HCT116 (cell line): ENCODE measurements at regions not wholly inside any gene's neighbourhood (a gene's known extent, or its start where the extent isn't known, plus 50 kb on each side); places are given as distances from the start of the nearest gene placed in this dataset.

Source experiments
- ATAC-seq: fragments of 200-7000 bp; cut with Tn5 transposase; 2 replicates; pipeline ENCODE4 v1.9.1; 2020; ENCODE audit warnings: mild to moderate bottlenecking, moderate library complexity
- BruUV-seq: library from RNA; stranded (reverse); fragments of 400-500 nt; replicated peaks from 2 replicates; lab custom pipeline; 2021; lab: Mats Ljungman, UMichigan
- CTCF ChIA-PET: fragments of 300-600 bp; sonication (Branson Sonifier 250); formaldehyde crosslinking; loops from one replicate; lab custom pipeline; 2021; ENCODE audit warnings: antibody characterized with exemption; lab: Charles Lee
- POLR2A ChIA-PET: fragments of 300-600, 350-600 bp; sonication (Branson Sonifier 250); formaldehyde crosslinking; loops from one replicate; lab custom pipeline; 2021; ENCODE audit warnings: antibody characterized with exemption; lab: Charles Lee
- RAD21 ChIA-PET, 2 experiments: fragments of 300-600 bp; sonication (Branson Sonifier 250); formaldehyde crosslinking; loops; one replicate each; lab custom pipeline; 2023; ENCODE audit warnings: low total read pairs in 2 of 2; ENCODE audit not compliant: uncharacterized antibody in 2 of 2, unreplicated experiment in 2 of 2, low non-redundant PET in 1 of 2; lab: Charles Lee
- DNase-seq: peaks from one replicate; pipeline ENCODE4 v3.0.0-alpha.2; 2010; ENCODE audit warnings: low read depth, low spot score
- H2AFZ ChIP-seq: fragments of 200-600 bp; shearing (Covaris generic), sonication (generic); 2 replicates; pipeline ENCODE4 v1.6.1; 2017; ENCODE audit warnings: low read depth, mixed run types, mixed read lengths, antibody characterized with exemption, low read length; ENCODE audit not compliant: poor library complexity, severe bottlenecking
- H3K27ac ChIP-seq: 2 replicates; pipeline ENCODE4 v1.5.1; 2012; ENCODE audit warnings: low read depth, low read length
- H3K27me3 ChIP-seq: fragments of 200-600 bp; sonication (generic); 2 replicates; pipeline ENCODE4 v1.6.1; 2016; ENCODE audit warnings: mixed run types, low read length, mixed read lengths; ENCODE audit not compliant: insufficient read depth
- H3K36me3 ChIP-seq, 2 experiments: fragments of 200-500 bp in 1 of 2; fragments of 200-600 bp in 1 of 2; sonication (Bioruptor generic) in 1 of 2; sonication (generic) in 1 of 2; 2 replicates each; pipeline versions ENCODE4 v1.5.1 to v1.6.1; 2014 to 2016; ENCODE audit warnings: low read length in 2 of 2, inconsistent platforms in 1 of 2, mixed read lengths in 1 of 2, mixed run types in 1 of 2; ENCODE audit not compliant: insufficient read depth in 2 of 2, control insufficient read depth in 1 of 2
- H3K4me1 ChIP-seq, 2 experiments: fragments of 200-600 bp in 1 of 2; sonication (generic) in 1 of 2; 2 replicates each; pipeline versions ENCODE4 v1.5.1 to v1.6.1; 2012 to 2017; ENCODE audit warnings: low read length in 2 of 2, inconsistent platforms in 1 of 2, mild to moderate bottlenecking in 1 of 2, mixed read lengths in 1 of 2, mixed run types in 1 of 2, moderate library complexity in 1 of 2; ENCODE audit not compliant: insufficient read depth in 2 of 2, control insufficient read depth in 1 of 2
- H3K4me2 ChIP-seq: fragments of 200-600 bp; sonication (generic); 2 replicates; pipeline ENCODE4 v1.6.1; 2017; ENCODE audit warnings: mixed run types, low read length, mixed read lengths
- H3K4me3 ChIP-seq, 2 experiments: fragments of 200-600 bp in 1 of 2; sonication (generic) in 1 of 2; replicated peaks in 1 of 2; 2 replicates each; pipeline ENCODE4 v1.5.1; 2011 to 2016; ENCODE audit warnings: low read length in 2 of 2, control low read depth in 1 of 2, low read depth in 1 of 2, mild to moderate bottlenecking in 1 of 2, mixed read lengths in 1 of 2, mixed run types in 1 of 2
- H3K79me2 ChIP-seq: fragments of 200-600 bp; sonication (generic); 2 replicates; pipeline ENCODE4 v1.6.1; 2017; ENCODE audit warnings: mild to moderate bottlenecking, mixed run types, low read length, moderate library complexity, mixed read lengths; ENCODE audit not compliant: insufficient read depth
- H3K9ac ChIP-seq: fragments of 200-600 bp; sonication (generic); 2 replicates; pipeline ENCODE4 v1.6.1; 2016; ENCODE audit warnings: low read length, mixed read lengths
- H3K9me2 ChIP-seq: fragments of 200-600 bp; sonication (generic), shearing (Covaris generic); 2 replicates; pipeline ENCODE4 v1.6.1; 2017; ENCODE audit warnings: mixed run types, mild to moderate bottlenecking, moderate library complexity; ENCODE audit not compliant: insufficient read depth
- H3K9me3 ChIP-seq, 2 experiments: fragments of 200-500 bp in 1 of 2; fragments of 200-600 bp in 1 of 2; sonication (Bioruptor generic) in 1 of 2; sonication (generic) in 1 of 2; 2 replicates each; pipeline ENCODE4 v1.6.1; 2014 to 2017; ENCODE audit warnings: low read length in 2 of 2, mixed read lengths in 2 of 2, inconsistent platforms in 1 of 2, low read depth in 1 of 2, mild to moderate bottlenecking in 1 of 2, mixed run types in 1 of 2, moderate library complexity in 1 of 2; ENCODE audit not compliant: control insufficient read depth in 1 of 2, insufficient read depth in 1 of 2
- H4K20me1 ChIP-seq: fragments of 200-600 bp; sonication (generic), shearing (Covaris generic); 2 replicates; pipeline ENCODE4 v1.6.1; 2017; ENCODE audit warnings: mixed run types, mild to moderate bottlenecking, moderate library complexity; ENCODE audit not compliant: insufficient read depth
- CEBPB ChIP-seq: IDR thresholded peaks from 2 replicates; pipeline ENCODE4 v1.6.1; 2012; ENCODE audit warnings: low read depth
- EGR1 ChIP-seq: IDR thresholded peaks from 2 replicates; pipeline ENCODE4 v1.6.1; 2012; ENCODE audit warnings: low read depth
- ELF1 ChIP-seq: IDR thresholded peaks from 2 replicates; pipeline ENCODE4 v1.6.1; 2012; ENCODE audit warnings: low read depth, borderline replicate concordance
- EZH2 ChIP-seq: fragments of 200-600 bp; sonication (generic); IDR thresholded peaks from 2 replicates; pipeline ENCODE4 v1.6.1; 2017; ENCODE audit warnings: antibody characterized with exemption, mixed run types
- EZH2phosphoT487 ChIP-seq: fragments of 200-600 bp; IDR thresholded peaks from 2 replicates; pipeline ENCODE4 v1.6.1; 2018; ENCODE audit warnings: antibody characterized with exemption, borderline replicate concordance
- POLR2A ChIP-seq: IDR thresholded peaks from 2 replicates; pipeline ENCODE4 v1.7.0; 2011; ENCODE audit warnings: borderline replicate concordance; ENCODE audit not compliant: insufficient read depth, insufficient read length; ENCODE audit errors: extremely low read depth
- POLR2AphosphoS5 ChIP-seq: IDR thresholded peaks from 2 replicates; pipeline ENCODE4 v1.6.1; 2011; ENCODE audit warnings: mild to moderate bottlenecking, low read depth, low read length, moderate library complexity
- RAD21 ChIP-seq: IDR thresholded peaks from 2 replicates; pipeline ENCODE4 v1.6.1; 2012; ENCODE audit warnings: low read depth, mild to moderate bottlenecking
- SP1 ChIP-seq: IDR thresholded peaks from 2 replicates; pipeline ENCODE4 v1.6.1; 2012; ENCODE audit warnings: low read depth
- SRF ChIP-seq: IDR thresholded peaks from 2 replicates; pipeline ENCODE4 v1.6.1; 2012; ENCODE audit warnings: low read depth
- ZNF274 ChIP-seq: fragments of 200-500 bp; sonication (Bioruptor generic); IDR thresholded peaks from 2 replicates; pipeline ENCODE4 v1.6.1; 2014; ENCODE audit warnings: mild to moderate bottlenecking, low read depth, low read length, inconsistent platforms
- intact Hi-C: fragments of 100-400 bp; cut with micrococcal nuclease; formaldehyde crosslinking; loops from 2 replicates; pipeline ENCODE4 v1.10.0; 2022
- TF ChIP-seq, protein P1 (sequence below): IDR thresholded peaks from 2 replicates; pipeline ENCODE4 v1.6.1; 2012
- TF ChIP-seq, protein P2 (sequence below): IDR thresholded peaks from 2 replicates; pipeline ENCODE4 v1.6.1; 2012; ENCODE audit warnings: low read depth
- TF ChIP-seq, protein P3 (sequence below): IDR thresholded peaks from 2 replicates; pipeline ENCODE4 v1.6.1; 2011; ENCODE audit warnings: mild to moderate bottlenecking, low read length, moderate library complexity; ENCODE audit not compliant: insufficient replicate concordance; ENCODE audit errors: extremely low read depth
- TF ChIP-seq, protein P4 (sequence below): IDR thresholded peaks from 2 replicates; pipeline ENCODE4 v1.6.1; 2012

DNA sequence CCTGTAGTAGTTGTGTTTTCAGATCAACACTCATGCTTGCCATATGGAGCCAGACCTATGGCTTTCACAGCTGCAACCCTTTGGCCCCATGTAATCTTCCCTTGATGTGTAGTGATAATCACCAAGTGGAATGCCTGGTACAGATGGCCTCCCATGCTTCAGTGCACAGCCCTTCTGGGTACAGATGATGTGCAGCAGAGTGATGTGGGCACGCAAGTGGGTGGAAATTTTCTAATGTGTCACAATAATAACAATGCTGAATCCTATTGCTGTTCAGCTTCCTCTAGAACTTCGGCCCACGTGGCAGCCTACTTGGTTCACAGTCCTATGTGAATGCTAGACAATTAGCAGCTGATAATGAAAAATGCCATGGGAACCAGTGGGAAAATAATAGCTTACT is 188.1 kb downstream of the SNAPC1 start:
- peaks cover 43% of the 10 kb centered on the region for H3K27me3 ChIP-seq
- H2AFZ ChIP-seq: no peak overlapping the region
- BruUV-seq: no TSS peak
- H3K9ac ChIP-seq: no peak overlapping the region
- H3K9me2 ChIP-seq: no peaks in the 10 kb centered on the region
- no peak overlapping the region for H3K4me2 ChIP-seq
- no peaks in the 10 kb centered on the region for H4K20me1 ChIP-seq
- ChIA-PET RAD21 (no interaction called here), POLR2A (no interaction called here), CTCF (no interaction called here)
- no peaks in the 10 kb centered on the region for H3K9me3 ChIP-seq
- ATAC-seq (no peak), DNase-seq (no peak)
- H3K36me3 ChIP-seq: no peaks in the 10 kb centered on the region
- no peak overlapping the region for H3K27ac ChIP-seq
- H3K79me2 ChIP-seq: no peaks in the 10 kb centered on the region
- TF ChIP-seq EGR1: no peak
- no peak for TF ChIP-seq RAD21
- TF ChIP-seq, protein P1, sequence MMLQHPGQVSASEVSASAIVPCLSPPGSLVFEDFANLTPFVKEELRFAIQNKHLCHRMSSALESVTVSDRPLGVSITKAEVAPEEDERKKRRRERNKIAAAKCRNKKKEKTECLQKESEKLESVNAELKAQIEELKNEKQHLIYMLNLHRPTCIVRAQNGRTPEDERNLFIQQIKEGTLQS: no peak
- TF ChIP-seq EZH2phosphoT487: no peak
- no peak for TF ChIP-seq POLR2A
- TF ChIP-seq ZNF274: no peak
- no peak for TF ChIP-seq EZH2
- no peak for TF ChIP-seq SP1
- TF ChIP-seq SRF: no peak
- no peaks in the 10 kb centered on the region for H3K4me1 ChIP-seq
- no peak overlapping the region for H3K4me3 ChIP-seq
- intact Hi-C loops: no loop called here

DNA sequence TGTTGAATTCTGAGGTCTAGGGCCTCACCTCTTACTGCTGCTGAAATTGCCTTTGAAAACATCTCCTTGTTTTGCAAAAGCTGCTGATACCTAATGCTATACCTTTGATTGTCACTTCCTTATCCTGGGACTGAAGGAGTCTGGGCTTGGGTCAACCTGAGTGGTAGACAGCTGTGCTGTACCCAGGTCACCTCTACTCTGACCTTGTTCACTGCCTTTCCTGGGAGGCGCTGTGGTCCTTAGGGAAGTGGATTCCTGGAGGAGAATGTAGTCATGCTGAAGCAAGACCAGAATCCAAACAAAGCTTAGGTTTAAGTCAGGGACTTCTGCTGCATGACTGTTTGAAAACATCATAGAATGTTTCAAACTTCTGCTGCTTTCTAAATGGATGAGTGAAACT is 191.4 kb downstream of the SNAPC1 start:
- CTCF ChIA-PET: no interaction called here
- no peaks in the 10 kb centered on the region for H3K79me2 ChIP-seq
- intact Hi-C loops: no loop called here
- no peaks in the 10 kb centered on the region for H3K9me2 ChIP-seq
- DNase-seq: no peak
- H3K36me3 ChIP-seq: no peaks in the 10 kb centered on the region
- peaks cover 0 to 11% of the 10 kb centered on the region in 2 experiments; a peak in 1 of 4 replicates for H3K9me3 ChIP-seq
- peaks cover 36% of the 10 kb centered on the region for H3K27me3 ChIP-seq
- no peak for ATAC-seq
- H3K9ac ChIP-seq: no peak overlapping the region
- RAD21 ChIA-PET: no interaction called here
- no TSS peak for BruUV-seq
- H3K4me3 ChIP-seq: no peak overlapping the region
- no peak overlapping the region for H3K4me2 ChIP-seq
- no peaks in the 10 kb centered on the region for H3K4me1 ChIP-seq
- H2AFZ ChIP-seq: no peak overlapping the region
- POLR2A ChIA-PET: no interaction called here
- H4K20me1 ChIP-seq: no peaks in the 10 kb centered on the region
- no peak overlapping the region for H3K27ac ChIP-seq
- TF ChIP-seq, protein P2, sequence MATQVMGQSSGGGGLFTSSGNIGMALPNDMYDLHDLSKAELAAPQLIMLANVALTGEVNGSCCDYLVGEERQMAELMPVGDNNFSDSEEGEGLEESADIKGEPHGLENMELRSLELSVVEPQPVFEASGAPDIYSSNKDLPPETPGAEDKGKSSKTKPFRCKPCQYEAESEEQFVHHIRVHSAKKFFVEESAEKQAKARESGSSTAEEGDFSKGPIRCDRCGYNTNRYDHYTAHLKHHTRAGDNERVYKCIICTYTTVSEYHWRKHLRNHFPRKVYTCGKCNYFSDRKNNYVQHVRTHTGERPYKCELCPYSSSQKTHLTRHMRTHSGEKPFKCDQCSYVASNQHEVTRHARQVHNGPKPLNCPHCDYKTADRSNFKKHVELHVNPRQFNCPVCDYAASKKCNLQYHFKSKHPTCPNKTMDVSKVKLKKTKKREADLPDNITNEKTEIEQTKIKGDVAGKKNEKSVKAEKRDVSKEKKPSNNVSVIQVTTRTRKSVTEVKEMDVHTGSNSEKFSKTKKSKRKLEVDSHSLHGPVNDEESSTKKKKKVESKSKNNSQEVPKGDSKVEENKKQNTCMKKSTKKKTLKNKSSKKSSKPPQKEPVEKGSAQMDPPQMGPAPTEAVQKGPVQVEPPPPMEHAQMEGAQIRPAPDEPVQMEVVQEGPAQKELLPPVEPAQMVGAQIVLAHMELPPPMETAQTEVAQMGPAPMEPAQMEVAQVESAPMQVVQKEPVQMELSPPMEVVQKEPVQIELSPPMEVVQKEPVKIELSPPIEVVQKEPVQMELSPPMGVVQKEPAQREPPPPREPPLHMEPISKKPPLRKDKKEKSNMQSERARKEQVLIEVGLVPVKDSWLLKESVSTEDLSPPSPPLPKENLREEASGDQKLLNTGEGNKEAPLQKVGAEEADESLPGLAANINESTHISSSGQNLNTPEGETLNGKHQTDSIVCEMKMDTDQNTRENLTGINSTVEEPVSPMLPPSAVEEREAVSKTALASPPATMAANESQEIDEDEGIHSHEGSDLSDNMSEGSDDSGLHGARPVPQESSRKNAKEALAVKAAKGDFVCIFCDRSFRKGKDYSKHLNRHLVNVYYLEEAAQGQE: no peak
- TF ChIP-seq, protein P1: no peak
- TF ChIP-seq POLR2A: no peak
- no peak for TF ChIP-seq ELF1
- no peak for TF ChIP-seq CEBPB
- TF ChIP-seq, protein P3, sequence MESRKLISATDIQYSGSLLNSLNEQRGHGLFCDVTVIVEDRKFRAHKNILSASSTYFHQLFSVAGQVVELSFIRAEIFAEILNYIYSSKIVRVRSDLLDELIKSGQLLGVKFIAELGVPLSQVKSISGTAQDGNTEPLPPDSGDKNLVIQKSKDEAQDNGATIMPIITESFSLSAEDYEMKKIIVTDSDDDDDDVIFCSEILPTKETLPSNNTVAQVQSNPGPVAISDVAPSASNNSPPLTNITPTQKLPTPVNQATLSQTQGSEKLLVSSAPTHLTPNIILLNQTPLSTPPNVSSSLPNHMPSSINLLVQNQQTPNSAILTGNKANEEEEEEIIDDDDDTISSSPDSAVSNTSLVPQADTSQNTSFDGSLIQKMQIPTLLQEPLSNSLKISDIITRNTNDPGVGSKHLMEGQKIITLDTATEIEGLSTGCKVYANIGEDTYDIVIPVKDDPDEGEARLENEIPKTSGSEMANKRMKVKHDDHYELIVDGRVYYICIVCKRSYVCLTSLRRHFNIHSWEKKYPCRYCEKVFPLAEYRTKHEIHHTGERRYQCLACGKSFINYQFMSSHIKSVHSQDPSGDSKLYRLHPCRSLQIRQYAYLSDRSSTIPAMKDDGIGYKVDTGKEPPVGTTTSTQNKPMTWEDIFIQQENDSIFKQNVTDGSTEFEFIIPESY: no peak
- TF ChIP-seq EZH2phosphoT487: no peak
- TF ChIP-seq SRF: no peak
- TF ChIP-seq, protein P4, sequence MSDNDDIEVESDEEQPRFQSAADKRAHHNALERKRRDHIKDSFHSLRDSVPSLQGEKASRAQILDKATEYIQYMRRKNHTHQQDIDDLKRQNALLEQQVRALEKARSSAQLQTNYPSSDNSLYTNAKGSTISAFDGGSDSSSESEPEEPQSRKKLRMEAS: no peak
- TF ChIP-seq POLR2AphosphoS5: no peak
- no peak for TF ChIP-seq SP1
